GM23248 (cell line): ENCODE measurements at regions not wholly inside any gene's neighbourhood (a gene's known extent, or its start where the extent isn't known, plus 50 kb on each side); places are given as distances from the start of the nearest gene placed in this dataset.
"Not testable (repeated sequence)": the region's sequence is repeated elsewhere in the genome, so short reads cannot be mapped to it uniquely, and the experiment has no call there.

Experiments
- DNase-seq: peaks from one replicate; pipeline ENCODE4 v3.0.0-alpha.2; 2015
- H2AFZ ChIP-seq: fragments of 200-600 bp; sonication (generic); 2 replicates; pipeline ENCODE4 v1.6.1; 2016; ENCODE audit warnings: antibody characterized with exemption
- H3F3A ChIP-seq: fragments of 200-600 bp; sonication (generic); 2 replicates; pipeline ENCODE4 v1.6.1; 2016; ENCODE audit warnings: mild to moderate bottlenecking, antibody characterized with exemption, mixed run types; ENCODE audit not compliant: insufficient read depth
- H3K27ac ChIP-seq: fragments of 200-600 bp; sonication (generic); 2 replicates; pipeline ENCODE4 v1.5.1; 2016; ENCODE audit warnings: mild to moderate bottlenecking
- H3K27me3 ChIP-seq: fragments of 200-600 bp; sonication (generic); replicated peaks from 2 replicates; pipeline ENCODE4 v1.6.1; 2016; ENCODE audit warnings: mild to moderate bottlenecking; ENCODE audit not compliant: insufficient read depth
- H3K36me3 ChIP-seq: fragments of 200-600 bp; sonication (generic); 2 replicates; pipeline ENCODE4 v1.6.1; 2016; ENCODE audit warnings: low read depth, mild to moderate bottlenecking
- H3K4me1 ChIP-seq: fragments of 200-600 bp; sonication (generic); 2 replicates; pipeline ENCODE4 v1.6.1; 2016; ENCODE audit warnings: mild to moderate bottlenecking; ENCODE audit not compliant: insufficient read depth
- H3K4me2 ChIP-seq: fragments of 200-600 bp; sonication (generic); one replicate; pipeline ENCODE4 v1.6.1; 2016; ENCODE audit warnings: mild to moderate bottlenecking; ENCODE audit not compliant: unreplicated experiment
- H3K4me3 ChIP-seq: fragments of 200-600 bp; sonication (generic); 2 replicates; pipeline ENCODE4 v1.5.1; 2016; ENCODE audit warnings: mild to moderate bottlenecking
- H3K79me2 ChIP-seq: fragments of 200-600 bp; sonication (generic); 2 replicates; pipeline ENCODE4 v1.6.1; 2016; ENCODE audit warnings: mild to moderate bottlenecking; ENCODE audit not compliant: insufficient read depth
- H3K9ac ChIP-seq: fragments of 200-600 bp; sonication (generic); 2 replicates; pipeline ENCODE4 v1.6.1; 2016; ENCODE audit warnings: mild to moderate bottlenecking
- H3K9me2 ChIP-seq: fragments of 200-600 bp; sonication (generic); 2 replicates; pipeline ENCODE4 v1.6.1; 2016; ENCODE audit warnings: mixed run types, mild to moderate bottlenecking, moderate library complexity; ENCODE audit not compliant: insufficient read depth
- H3K9me3 ChIP-seq: fragments of 200-600 bp; sonication (generic); one replicate; pipeline ENCODE4 v1.6.1; 2017; ENCODE audit warnings: low read depth
- H4K20me1 ChIP-seq: fragments of 200-600 bp; sonication (generic); 2 replicates; pipeline ENCODE4 v1.6.0; 2016; ENCODE audit not compliant: insufficient read depth
- EZH2 ChIP-seq: fragments of 200-600 bp; sonication (generic); IDR thresholded peaks from 2 replicates; pipeline ENCODE4 v1.6.1; 2018; ENCODE audit warnings: antibody characterized with exemption, mild to moderate bottlenecking; ENCODE audit not compliant: insufficient read depth, poor library complexity, severe bottlenecking
- EZH2phosphoT487 ChIP-seq: fragments of 200-600 bp; sonication (generic); IDR thresholded peaks from 2 replicates; pipeline ENCODE4 v1.6.1; 2018; ENCODE audit warnings: antibody characterized with exemption, moderate library complexity, mild to moderate bottlenecking, low read depth; ENCODE audit not compliant: insufficient read depth
- WGBS, 2 experiments: methylation state at CpG; one replicate each; pipeline ENCODE4 v1.1.6; 2015 to 2017; ENCODE audit warnings: low lambda C conversion rate in 2 of 2, low coverage in 1 of 2; ENCODE audit errors: missing lambda C conversion rate in 2 of 2; 5-methylcytosine and 5-hydroxymethylcytosine counted together
- in situ Hi-C: fragments of 300-500 bp; cut with MboI; formaldehyde crosslinking; loops from 2 replicates; pipeline ENCODE4 v1.15.0; 2020

DNA sequence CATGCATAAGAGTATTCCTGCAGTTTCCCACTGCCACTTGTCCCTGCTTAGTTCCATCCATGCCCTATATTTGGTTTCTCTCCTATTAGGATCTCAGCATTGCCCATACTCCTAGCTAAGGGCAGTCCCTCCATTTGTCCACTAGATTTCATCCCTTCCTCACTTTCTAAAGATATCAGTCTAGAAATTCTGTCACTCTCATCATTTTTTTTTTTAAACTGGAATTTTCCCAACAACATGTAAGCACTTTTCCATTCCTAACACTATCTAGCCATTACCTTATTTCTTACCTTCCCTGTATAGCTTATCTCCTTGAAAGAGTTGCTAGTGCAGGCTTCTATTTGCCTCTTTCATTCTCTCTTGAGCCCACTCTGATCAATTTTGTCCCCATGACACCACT is 312.2 kb downstream of the BTBD3 start:
- Histone ChIP-seq H3K27me3 (no peaks in the 10 kb centered on the region), H3K9me3 (no peaks in the 10 kb centered on the region), H3F3A (no peaks in the 10 kb centered on the region), H3K27ac (no peak overlapping the region), H3K4me1 (no peaks in the 10 kb centered on the region), H3K36me3 (no peaks in the 10 kb centered on the region), H4K20me1 (no peaks in the 10 kb centered on the region), H3K79me2 (no peaks in the 10 kb centered on the region), H2AFZ (no peak overlapping the region), H3K4me2 (no peak overlapping the region), H3K9ac (no peak overlapping the region), H3K4me3 (no peak overlapping the region), H3K9me2 (no peaks in the 10 kb centered on the region)
- no peak for DNase-seq
- in situ Hi-C loops: no loop called here
- no peak for TF ChIP-seq EZH2phosphoT487

DNA sequence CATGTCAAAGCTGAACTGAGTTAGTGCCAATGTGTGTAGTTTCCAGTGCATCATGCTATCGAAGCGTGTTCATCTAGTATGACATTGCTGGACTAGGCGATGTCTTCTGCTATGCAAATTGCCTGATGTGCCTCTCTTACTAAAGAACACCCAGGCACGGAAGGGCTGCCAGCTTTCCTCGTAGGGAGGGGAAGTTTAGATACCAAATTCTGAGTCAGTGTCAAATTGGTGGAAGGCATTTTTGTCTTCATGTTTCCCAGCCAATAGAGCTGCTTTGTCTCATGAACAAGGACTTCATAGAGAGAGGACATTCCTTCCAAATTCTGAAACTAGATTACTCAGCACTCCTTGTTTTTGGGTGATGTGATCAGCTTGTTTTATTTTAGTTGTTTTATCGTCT is 320.1 kb downstream of the BTBD3 start:
- in situ Hi-C loops: no loop called here
- H3K27me3 ChIP-seq: no peaks in the 10 kb centered on the region
- H3K79me2 ChIP-seq: no peaks in the 10 kb centered on the region
- no peak overlapping the region for H3K4me2 ChIP-seq
- TF ChIP-seq EZH2phosphoT487 (no peak), EZH2 (no peak)
- H3K9me2 ChIP-seq: no peaks in the 10 kb centered on the region
- no peaks in the 10 kb centered on the region for H3K4me1 ChIP-seq
- H3K36me3 ChIP-seq: no peaks in the 10 kb centered on the region
- no peaks in the 10 kb centered on the region for H4K20me1 ChIP-seq
- WGBS, 2 experiments: 5 to 10% methylated on average over 6 of the region's 6 CpGs
- no peak overlapping the region for H3K27ac ChIP-seq
- H3K9ac ChIP-seq: no peak overlapping the region
- H3K4me3 ChIP-seq: no peak overlapping the region
- no peaks in the 10 kb centered on the region for H3K9me3 ChIP-seq
- H3F3A ChIP-seq: no peaks in the 10 kb centered on the region
- DNase-seq: no peak
- no peak overlapping the region for H2AFZ ChIP-seq

DNA sequence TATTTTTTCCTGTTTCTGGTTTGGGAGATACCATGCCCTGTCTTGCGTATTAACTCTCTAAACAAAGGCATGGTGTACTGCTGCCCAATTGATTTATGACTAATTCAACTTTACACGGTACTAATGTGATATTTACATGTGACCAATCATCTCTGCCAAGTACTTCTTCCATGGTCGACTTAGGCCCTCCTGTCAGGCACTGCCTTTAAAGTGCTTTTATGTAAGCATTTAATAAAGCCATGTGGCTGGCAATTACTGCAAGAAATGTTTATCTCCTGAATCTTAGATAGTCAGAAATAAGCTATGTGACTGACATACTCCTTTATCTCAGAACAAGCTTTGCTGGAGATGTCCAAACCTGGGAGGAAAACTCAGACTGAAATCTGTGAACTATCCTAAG is 323.4 kb downstream of the BTBD3 start:
- no peak overlapping the region for H3K9ac ChIP-seq
- 11 to 18% methylated on average over 3 of the region's 3 CpGs for WGBS, 2 experiments
- H3K27ac ChIP-seq: no peak overlapping the region
- H3K9me3 ChIP-seq: no peaks in the 10 kb centered on the region
- TF ChIP-seq EZH2phosphoT487 (no peak), EZH2 (no peak)
- H3F3A ChIP-seq: no peaks in the 10 kb centered on the region
- no peaks in the 10 kb centered on the region for H3K4me1 ChIP-seq
- no peaks in the 10 kb centered on the region for H3K27me3 ChIP-seq
- H2AFZ ChIP-seq: no peak overlapping the region
- no peaks in the 10 kb centered on the region for H3K79me2 ChIP-seq
- no peaks in the 10 kb centered on the region for H4K20me1 ChIP-seq
- in situ Hi-C loops: no loop called here
- no peaks in the 10 kb centered on the region for H3K9me2 ChIP-seq
- DNase-seq: no peak
- H3K4me3 ChIP-seq: no peak overlapping the region
- H3K36me3 ChIP-seq: no peaks in the 10 kb centered on the region
- H3K4me2 ChIP-seq: no peak overlapping the region

DNA sequence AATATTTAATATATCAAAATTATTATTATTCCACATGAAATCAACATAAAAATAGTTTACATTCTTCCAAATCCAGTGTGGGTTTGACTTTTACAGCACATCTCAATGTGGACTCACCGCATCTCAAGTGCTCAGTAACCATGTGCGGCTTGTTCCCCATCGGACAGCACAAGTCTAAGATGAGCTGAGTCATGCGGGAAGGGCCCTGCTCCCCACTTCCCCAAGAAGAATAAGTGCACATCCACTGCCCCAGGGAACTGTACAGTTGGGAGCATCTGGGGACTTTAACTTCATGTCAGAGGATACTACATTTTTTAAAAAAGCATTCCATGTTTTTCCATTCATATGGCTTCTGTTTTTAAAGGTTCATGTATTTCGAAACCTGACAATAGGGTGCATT is 325.6 kb downstream of the BTBD3 start:
- Histone ChIP-seq H3K4me3 (no peak overlapping the region), H3K9me2 (no peaks in the 10 kb centered on the region), H3K36me3 (no peaks in the 10 kb centered on the region), H3K27ac (no peak overlapping the region), H2AFZ (no peak overlapping the region), H3K4me2 (no peak overlapping the region), H3K4me1 (no peaks in the 10 kb centered on the region), H3F3A (no peaks in the 10 kb centered on the region), H4K20me1 (no peaks in the 10 kb centered on the region), H3K79me2 (no peaks in the 10 kb centered on the region), H3K9ac (no peak overlapping the region), H3K27me3 (no peaks in the 10 kb centered on the region), H3K9me3 (no peaks in the 10 kb centered on the region)
- TF ChIP-seq EZH2: no peak
- no peak for TF ChIP-seq EZH2phosphoT487
- no peak for DNase-seq
- 44 to 52% methylated on average over 5 of the region's 5 CpGs for WGBS, 2 experiments
- in situ Hi-C loops: no loop called here

DNA sequence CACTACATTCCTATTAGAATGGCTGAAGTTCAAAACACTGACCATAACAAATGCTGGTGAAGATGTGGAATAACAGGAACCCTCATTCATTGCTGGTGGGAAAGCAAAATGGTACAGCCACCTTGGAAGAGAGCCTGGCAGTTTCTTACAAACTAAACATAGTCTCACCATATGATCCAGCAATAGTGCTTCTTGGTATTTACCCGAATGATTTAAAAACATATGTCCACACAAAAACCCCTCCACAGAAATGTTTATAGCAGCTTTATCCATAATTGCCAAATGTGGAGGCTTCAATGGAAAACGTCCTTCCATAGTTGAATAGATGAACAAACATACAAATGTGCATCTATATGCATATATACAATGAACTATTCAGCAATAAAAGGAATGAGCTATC is 330.8 kb downstream of the BTBD3 start:
- Histone ChIP-seq H3K27ac (no peak overlapping the region), H3K4me2 (no peak overlapping the region), H3K4me3 (no peak overlapping the region), H4K20me1 (no peaks in the 10 kb centered on the region), H3F3A (no peaks in the 10 kb centered on the region), H3K27me3 (no peaks in the 10 kb centered on the region), H3K9me2 (no peaks in the 10 kb centered on the region), H3K9ac (no peak overlapping the region), H3K79me2 (no peaks in the 10 kb centered on the region), H3K9me3 (no peaks in the 10 kb centered on the region), H3K4me1 (no peaks in the 10 kb centered on the region), H3K36me3 (no peaks in the 10 kb centered on the region), H2AFZ (no peak overlapping the region)
- in situ Hi-C loops: no loop called here
- no peak for DNase-seq
- no peak for TF ChIP-seq EZH2
- WGBS, 2 experiments: 0 to 2% methylated on average over 2 of the region's 2 CpGs

DNA sequence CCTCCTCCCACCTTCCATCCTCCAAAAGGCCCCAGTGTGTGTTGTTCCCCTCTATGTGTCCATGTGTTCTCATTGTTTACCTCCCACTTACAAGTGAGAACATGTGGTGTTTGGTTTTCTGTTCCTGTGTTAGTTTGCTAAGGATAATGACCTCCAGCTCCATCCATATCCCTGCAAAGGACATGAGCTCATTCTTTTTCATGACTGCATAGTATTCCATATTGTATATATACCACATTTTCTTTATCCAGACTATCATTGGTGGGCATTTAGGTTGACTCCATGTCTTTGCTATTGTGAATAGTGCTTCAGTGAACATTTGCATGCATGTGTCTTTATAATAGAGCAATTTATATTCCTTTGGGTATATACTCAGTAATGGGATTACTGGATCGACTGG is 333.0 kb downstream of the BTBD3 start:
- H3K4me2 ChIP-seq, H3K9me3 ChIP-seq, H3K9me2 ChIP-seq, H3K4me1 ChIP-seq, H2AFZ ChIP-seq, DNase-seq, H3K9ac ChIP-seq, H3F3A ChIP-seq, H3K4me3 ChIP-seq, H3K27me3 ChIP-seq, in situ Hi-C loops, H3K27ac ChIP-seq, H3K36me3 ChIP-seq, H3K79me2 ChIP-seq, H4K20me1 ChIP-seq: not testable (repeated sequence)
- 12 to 13% methylated on average over 1 of the region's 1 CpG for WGBS, 2 experiments
